HG03135 (cell line): ENCODE measurements at regions not wholly inside any gene's neighbourhood (a gene's known extent, or its start where the extent isn't known, plus 50 kb on each side); places are given as distances from the start of the nearest gene placed in this dataset.

Source experiments
- ATAC-seq: cut with Tn5 transposase; IDR thresholded peaks from one replicate; pipeline ENCODE4 v1.9.1; 2021; ENCODE audit warnings: mild to moderate bottlenecking, moderate library complexity; ENCODE audit not compliant: unreplicated experiment

GRCh38 chr3:194985031-194985578, 285.9 kb downstream of the XXYLT1 start:
- ATAC-seq, result no peak

- ATAC-seq, result no peak
These were observed 284.5 kb downstream of the XXYLT1 start for GRCh38 chr3:194986208-194987043.

GRCh38 chr3:194987571-194988494, 283.1 kb downstream of the XXYLT1 start:
- no peak for ATAC-seq

- no peak for ATAC-seq
These were observed 282.3 kb downstream of the XXYLT1 start for GRCh38 chr3:194988495-194989165.

- ATAC-seq, result no peak
These were observed 281.7 kb downstream of the XXYLT1 start for GRCh38 chr3:194989241-194989640.

- no peak for ATAC-seq
These were observed 280.3 kb downstream of the XXYLT1 start for GRCh38 chr3:194990454-194991337.

- ATAC-seq, result no peak
These were observed 279.7 kb downstream of the XXYLT1 start for GRCh38 chr3:194991338-194991654.

- no peak for ATAC-seq
These were observed 277.1 kb downstream of the XXYLT1 start for GRCh38 chr3:194993896-194994295.

GRCh38 chr3:194994551-194994981, 276.4 kb downstream of the XXYLT1 start:
- ATAC-seq, result no peak

GRCh38 chr3:194995334-194995733, 275.6 kb downstream of the XXYLT1 start:
- ATAC-seq, result no peak

GRCh38 chr3:194995922-194996321, 275.0 kb downstream of the XXYLT1 start:
- no peak for ATAC-seq

- no peak for ATAC-seq
These were observed 274.2 kb downstream of the XXYLT1 start for GRCh38 chr3:194996746-194997145.

- no peak for ATAC-seq
These were observed 272.5 kb downstream of the XXYLT1 start for GRCh38 chr3:194998417-194998816.

- ATAC-seq, result no peak
These were observed 272.0 kb downstream of the XXYLT1 start for GRCh38 chr3:194998948-194999347.

- ATAC-seq, result no peak
These were observed 271.5 kb downstream of the XXYLT1 start for GRCh38 chr3:194999491-194999890.

GRCh38 chr3:195001261-195001660, 269.7 kb downstream of the XXYLT1 start:
- ATAC-seq, result no peak

GRCh38 chr3:195001961-195002861, 268.7 kb downstream of the XXYLT1 start:
- ATAC-seq, result no peak

- no peak for ATAC-seq
These were observed 267.7 kb downstream of the XXYLT1 start for GRCh38 chr3:195003006-195003892.
